ENCODE measurements at regions not wholly inside any gene's neighbourhood (a gene's known extent, or its start where the extent isn't known, plus 50 kb on each side); places are given as distances from the start of the nearest gene placed in this dataset.

DNA sequence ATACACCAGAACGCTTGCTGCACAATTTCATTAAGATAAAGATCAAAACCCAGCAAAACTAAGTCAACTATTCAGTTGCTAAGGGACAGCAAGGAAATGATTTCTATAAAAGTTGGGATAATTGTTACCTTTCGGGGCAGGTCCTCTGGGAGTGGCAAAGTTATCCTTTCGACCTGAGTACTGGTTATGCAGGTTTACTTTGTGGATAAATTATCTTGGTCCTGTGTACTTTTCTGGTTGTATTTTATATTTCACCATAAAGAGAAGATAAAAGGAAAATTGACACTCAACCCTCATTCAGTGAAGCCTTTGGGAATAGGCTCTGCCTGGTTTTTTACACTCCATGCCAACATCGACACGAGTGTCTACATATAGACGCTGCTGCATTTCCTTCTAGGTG is 146.5 kb downstream of the SYK start:
- no peak for DNase-seq (ENCODE audit: low spot score)
- TF ChIP-seq, protein P1, sequence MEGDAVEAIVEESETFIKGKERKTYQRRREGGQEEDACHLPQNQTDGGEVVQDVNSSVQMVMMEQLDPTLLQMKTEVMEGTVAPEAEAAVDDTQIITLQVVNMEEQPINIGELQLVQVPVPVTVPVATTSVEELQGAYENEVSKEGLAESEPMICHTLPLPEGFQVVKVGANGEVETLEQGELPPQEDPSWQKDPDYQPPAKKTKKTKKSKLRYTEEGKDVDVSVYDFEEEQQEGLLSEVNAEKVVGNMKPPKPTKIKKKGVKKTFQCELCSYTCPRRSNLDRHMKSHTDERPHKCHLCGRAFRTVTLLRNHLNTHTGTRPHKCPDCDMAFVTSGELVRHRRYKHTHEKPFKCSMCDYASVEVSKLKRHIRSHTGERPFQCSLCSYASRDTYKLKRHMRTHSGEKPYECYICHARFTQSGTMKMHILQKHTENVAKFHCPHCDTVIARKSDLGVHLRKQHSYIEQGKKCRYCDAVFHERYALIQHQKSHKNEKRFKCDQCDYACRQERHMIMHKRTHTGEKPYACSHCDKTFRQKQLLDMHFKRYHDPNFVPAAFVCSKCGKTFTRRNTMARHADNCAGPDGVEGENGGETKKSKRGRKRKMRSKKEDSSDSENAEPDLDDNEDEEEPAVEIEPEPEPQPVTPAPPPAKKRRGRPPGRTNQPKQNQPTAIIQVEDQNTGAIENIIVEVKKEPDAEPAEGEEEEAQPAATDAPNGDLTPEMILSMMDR (IDR thresholded peaks at IDR 0.05; ENCODE audit: extremely low read depth, insufficient read depth, missing control alignments): no peak
- in situ Hi-C loops (cut with MboI; ENCODE audit: low pct_unique_long_range_greater_than_20kb, low sequenced_read_pairs, unreplicated experiment): no loop called here

DNA sequence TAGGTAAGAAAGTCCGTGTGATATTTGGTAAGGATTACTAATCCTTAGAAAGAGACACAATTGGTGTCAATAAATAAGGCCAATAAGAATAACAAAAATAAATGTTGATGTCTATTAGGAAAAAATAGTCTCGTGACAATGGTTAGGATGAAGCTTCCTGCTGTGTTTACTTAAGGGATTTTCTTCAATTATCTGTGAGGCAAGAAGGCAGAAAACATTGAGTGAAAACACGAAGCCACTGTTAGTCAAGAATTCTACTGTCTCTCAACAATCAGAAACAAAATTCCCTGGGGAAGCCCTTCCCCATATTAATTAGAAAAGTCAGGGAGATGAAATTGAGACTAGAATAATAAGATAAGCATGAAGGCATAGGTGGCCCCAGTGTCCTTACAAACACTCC is 149.0 kb downstream of the SYK start:
- TF ChIP-seq, protein P1 (IDR thresholded peaks at IDR 0.05; ENCODE audit: extremely low read depth, insufficient read depth, missing control alignments): no peak
- in situ Hi-C loops (cut with MboI; ENCODE audit: low pct_unique_long_range_greater_than_20kb, low sequenced_read_pairs, unreplicated experiment): no loop called here

DNA sequence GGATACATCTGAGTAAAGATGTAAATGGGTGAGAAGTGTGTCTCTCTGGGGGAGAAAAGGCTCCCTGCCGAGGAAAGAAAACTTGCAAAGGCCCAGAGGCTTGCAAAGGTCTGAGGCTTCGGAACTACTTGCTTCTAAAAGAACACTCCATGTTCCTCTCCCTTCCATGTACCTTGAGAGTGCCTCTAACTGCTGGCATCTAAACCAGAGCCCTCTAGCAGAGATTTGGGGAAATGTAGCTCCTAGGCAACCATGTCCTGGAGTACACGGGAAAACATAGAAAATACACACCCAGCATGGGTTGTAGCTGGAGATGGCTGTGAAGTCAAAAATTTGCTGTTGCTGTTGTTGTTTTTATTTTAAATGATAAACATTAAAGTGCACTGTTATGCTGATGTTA is 151.6 kb downstream of the SYK start:
- no peak for DNase-seq (ENCODE audit: low spot score)
- in situ Hi-C loops (cut with MboI; ENCODE audit: low pct_unique_long_range_greater_than_20kb, low sequenced_read_pairs, unreplicated experiment): no loop called here
- TF ChIP-seq, protein P1 (IDR thresholded peaks at IDR 0.05; ENCODE audit: extremely low read depth, insufficient read depth, missing control alignments): no peak

More for the DNA sequence above, 149.0 kb downstream of the SYK start:
- DNase-seq (ENCODE audit: low spot score): no peak

DNA sequence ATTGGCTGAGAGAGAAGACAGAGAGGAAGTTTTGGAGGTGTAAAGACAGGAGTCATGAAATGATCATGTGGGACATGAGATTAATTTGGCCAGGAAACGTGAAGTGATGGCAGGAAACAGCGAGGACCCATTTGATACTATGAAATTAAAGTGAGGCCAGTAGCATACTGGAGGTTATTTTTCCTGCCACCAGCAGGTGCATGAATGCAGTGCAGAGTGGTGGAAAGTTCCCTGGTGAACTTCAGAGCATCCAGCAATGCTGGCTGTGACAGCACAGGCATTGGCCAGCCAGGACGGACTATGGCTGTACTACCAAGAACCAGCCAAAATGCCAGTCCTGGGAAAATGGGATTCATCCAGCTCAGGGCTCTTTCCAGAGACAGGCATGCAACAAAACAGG is 152.2 kb downstream of the SYK start:
- TF ChIP-seq, protein P1 (IDR thresholded peaks at IDR 0.05; ENCODE audit: extremely low read depth, insufficient read depth, missing control alignments): no peak
- no peak for DNase-seq (ENCODE audit: low spot score)
- in situ Hi-C loops (cut with MboI; ENCODE audit: low pct_unique_long_range_greater_than_20kb, low sequenced_read_pairs, unreplicated experiment): no loop called here

DNA sequence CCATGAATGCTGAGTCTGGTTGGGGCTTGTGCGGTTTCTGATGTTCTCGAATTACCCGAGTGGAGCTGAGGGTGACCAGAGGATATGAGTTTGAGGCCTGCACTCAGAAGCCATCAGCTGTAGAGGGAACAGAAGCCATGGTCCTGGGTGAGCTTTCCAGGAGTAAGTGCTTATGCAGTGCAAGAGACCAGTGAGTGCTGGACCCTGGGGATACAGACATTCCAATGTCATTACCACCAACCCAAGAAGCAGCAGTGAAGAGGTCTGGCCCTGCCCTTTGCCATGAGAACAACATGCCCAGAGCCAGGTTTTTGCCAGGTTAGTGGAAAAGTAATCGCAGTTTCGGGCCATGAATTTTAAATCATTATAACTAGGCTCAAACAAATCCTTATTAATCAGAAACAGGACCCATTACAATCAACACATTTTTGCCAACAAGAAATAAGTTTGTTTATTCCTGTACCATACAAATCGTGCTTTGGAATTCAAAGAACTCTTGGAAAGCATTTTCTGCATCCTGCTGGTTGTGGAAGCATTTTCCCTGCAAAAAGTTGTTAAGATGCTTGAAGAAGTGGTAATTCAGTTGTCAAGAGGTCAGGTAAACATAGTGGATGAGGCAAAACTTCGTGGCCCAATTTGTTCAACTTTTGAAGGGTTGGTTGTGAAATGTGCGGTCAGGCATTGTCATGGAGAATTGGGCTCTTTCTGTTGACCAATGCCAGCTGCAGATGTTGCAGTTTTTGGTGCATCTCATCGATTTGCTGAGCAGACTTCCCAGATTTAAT is 154.6 kb downstream of the SYK start:
- TF ChIP-seq, protein P1 (IDR thresholded peaks at IDR 0.05; ENCODE audit: extremely low read depth, insufficient read depth, missing control alignments): no peak

DNA sequence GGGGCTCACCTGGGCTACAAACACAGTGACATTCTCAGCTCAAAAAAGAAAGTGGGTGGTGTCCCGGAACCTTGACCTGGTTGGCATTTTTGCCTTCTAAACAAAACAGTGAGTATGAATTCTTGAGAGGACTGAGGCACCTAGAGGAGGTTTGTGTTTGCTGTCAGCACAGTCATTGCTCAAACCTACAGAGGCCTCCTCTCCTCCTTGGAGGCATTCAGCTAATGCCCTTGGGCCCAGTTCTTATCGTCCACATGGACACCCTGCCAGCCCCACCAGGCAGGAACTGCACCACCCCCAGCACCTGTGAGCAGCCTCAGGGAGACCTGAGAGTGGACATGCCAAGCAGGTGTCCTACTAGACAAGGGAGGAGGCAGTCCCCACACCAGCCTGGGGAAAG is 156.7 kb downstream of the SYK start:
- no peak for DNase-seq (ENCODE audit: low spot score)
- in situ Hi-C loops (cut with MboI; ENCODE audit: low pct_unique_long_range_greater_than_20kb, low sequenced_read_pairs, unreplicated experiment): no loop called here
- TF ChIP-seq, protein P1 (IDR thresholded peaks at IDR 0.05; ENCODE audit: extremely low read depth, insufficient read depth, missing control alignments): no peak

More for the DNA sequence above, 154.6 kb downstream of the SYK start:
- DNase-seq (ENCODE audit: low spot score): no peak
- in situ Hi-C loops (cut with MboI; ENCODE audit: low pct_unique_long_range_greater_than_20kb, low sequenced_read_pairs, unreplicated experiment): no loop called here
